Activated T-helper 9 cell treated with anti-CD3 and anti-CD28 coated beads, Interleukin-2, amount 50 U/mL, for 16 hours (primary cell): ENCODE measurements at regions not wholly inside any gene's neighbourhood (a gene's known extent, or its start where the extent isn't known, plus 50 kb on each side); places are given as distances from the start of the nearest gene placed in this dataset.

Source experiments
- DNase-seq: peaks from one replicate; pipeline ENCODE4 v3.0.0-alpha.2; 2020; ENCODE audit warnings: low read depth

DNA sequence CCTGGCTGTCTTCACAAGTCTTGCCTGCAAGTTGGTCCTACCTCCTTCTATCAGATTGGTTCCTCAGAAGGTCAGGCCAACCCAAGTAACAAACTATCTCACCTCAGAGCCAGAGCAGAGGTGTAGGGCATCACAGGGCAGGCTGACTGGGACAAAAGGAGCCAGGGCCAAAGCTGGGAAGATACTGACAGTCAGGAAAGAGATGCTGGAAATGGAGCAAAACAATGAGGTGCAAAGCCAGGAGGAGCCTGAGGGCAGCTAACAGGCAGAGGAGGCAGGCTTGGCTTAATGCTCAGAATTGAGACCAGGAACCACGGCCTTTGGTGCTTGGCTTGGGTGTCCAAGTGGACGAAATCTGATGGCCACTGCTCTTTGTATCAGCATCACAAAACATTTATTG lies 68.4 kb upstream of the PNMA1 start:
- no peak for DNase-seq

- DNase-seq, result no peak
Measured at GRCh38 chr14:73780896-73781295, 66.7 kb upstream of the PNMA1 start.

DNA sequence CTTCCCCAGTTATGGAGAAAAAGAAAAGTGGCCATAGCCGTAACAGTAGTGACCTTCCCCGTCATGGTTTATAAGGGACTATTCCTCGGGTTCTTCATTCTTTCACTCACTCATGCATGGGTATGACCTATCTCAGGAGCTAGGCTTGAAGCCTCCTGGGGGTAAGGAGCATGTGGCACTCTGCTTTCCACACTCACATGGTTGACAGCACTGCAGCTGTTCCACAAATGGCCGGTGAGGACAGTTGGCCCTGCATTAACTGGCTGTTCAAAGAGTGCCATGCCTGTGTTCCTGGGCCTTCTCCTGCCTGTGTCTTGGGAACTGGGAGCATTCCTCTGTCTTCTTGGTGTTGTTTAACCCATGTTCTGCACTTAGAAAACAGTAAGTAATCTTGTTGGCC lies 66.2 kb upstream of the PNMA1 start:
- DNase-seq, result no peak

DNA sequence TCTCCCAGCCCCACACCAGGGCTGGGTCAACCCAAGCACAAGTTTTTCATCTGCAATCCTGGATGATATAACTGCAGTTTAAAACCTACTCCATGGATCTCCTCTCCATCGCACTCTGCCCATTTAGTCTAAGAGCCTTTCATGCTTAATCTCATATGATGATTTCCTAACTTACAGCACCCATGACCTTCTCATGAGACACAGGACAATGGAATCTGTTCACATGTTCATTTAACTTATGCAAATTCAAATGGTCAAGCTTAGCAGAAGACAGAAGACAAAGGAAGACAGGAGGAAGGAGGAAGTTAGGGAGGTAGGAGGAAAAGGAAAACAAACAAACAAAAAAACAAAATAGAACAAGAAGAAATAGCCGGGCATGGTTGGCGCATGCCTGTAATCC lies 64.6 kb upstream of the PNMA1 start:
- DNase-seq, result no peak

DNA sequence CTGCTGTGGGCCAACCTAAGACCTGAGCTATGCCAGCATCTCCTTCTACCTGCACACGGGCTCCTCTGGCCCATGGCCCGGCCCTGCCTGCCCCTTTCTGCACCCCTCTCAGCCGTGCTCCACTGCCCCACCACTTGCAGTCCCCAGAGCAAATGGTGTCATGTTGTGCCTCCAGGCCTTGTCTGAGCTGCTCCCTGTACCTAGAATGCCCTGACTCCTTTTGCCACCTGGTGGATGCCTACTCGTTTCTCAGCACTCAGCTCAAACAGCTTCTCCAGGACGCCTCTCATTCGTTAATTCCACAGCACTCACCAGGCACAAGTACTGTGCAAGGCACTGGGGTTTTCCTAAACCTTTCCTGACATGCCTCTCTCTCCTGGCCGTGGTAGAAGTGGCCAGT lies 63.2 kb upstream of the PNMA1 start:
- no peak for DNase-seq

- DNase-seq, result no peak
Measured at GRCh38 chr14:73776194-73776537, 62.0 kb upstream of the PNMA1 start.

- DNase-seq, result no peak
Measured at GRCh38 chr14:73775339-73776193, 61.4 kb upstream of the PNMA1 start.

DNA sequence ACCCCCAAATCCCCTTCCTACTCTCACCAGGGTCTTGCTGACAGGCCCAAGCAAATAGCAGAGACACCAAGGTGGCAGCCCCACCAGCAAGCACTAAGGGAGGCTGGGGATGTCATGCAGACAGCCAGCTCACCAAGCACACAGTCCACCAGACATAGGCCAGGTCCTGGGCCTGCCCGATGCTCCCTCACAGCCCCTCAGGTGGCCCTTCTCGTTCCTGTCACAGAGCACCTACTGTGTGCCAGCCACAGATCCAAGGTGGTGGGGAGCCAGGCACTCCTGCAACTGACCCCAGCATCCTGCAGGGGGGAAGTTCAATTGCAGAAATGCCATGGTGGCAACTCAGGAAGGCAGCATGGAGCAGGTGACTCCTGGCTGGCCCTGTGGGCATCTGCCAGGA lies 60.5 kb upstream of the PNMA1 start:
- DNase-seq, result no peak

DNA sequence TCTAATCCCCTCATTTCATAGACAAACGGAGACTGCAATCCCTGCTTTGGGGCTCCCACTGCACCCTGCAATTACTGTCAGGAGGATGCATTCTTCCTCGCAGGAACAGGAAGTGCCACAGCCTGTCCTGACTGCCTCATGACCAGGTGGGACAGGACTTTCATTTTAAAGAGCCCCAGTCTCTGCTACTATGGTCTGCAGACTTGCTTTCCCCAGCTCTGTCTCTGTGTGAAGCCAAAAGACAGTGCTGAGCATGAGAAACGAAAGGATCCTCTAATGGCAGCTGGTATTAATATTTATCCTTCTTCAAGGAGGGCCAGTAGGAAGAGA lies 60.0 kb upstream of the PNMA1 start:
- no peak for DNase-seq

GRCh38 chr14:73773441-73774240 lies 59.5 kb upstream of the PNMA1 start:
- no peak for DNase-seq

- DNase-seq, result peak; percentile 51
Measured at GRCh38 chr14:73771848-73772638, 57.9 kb upstream of the PNMA1 start.

GRCh38 chr14:73770977-73771847 lies 57.0 kb upstream of the PNMA1 start:
- DNase-seq, result no peak

GRCh38 chr14:73768107-73768506 lies 53.9 kb upstream of the PNMA1 start:
- DNase-seq, result no peak

DNA sequence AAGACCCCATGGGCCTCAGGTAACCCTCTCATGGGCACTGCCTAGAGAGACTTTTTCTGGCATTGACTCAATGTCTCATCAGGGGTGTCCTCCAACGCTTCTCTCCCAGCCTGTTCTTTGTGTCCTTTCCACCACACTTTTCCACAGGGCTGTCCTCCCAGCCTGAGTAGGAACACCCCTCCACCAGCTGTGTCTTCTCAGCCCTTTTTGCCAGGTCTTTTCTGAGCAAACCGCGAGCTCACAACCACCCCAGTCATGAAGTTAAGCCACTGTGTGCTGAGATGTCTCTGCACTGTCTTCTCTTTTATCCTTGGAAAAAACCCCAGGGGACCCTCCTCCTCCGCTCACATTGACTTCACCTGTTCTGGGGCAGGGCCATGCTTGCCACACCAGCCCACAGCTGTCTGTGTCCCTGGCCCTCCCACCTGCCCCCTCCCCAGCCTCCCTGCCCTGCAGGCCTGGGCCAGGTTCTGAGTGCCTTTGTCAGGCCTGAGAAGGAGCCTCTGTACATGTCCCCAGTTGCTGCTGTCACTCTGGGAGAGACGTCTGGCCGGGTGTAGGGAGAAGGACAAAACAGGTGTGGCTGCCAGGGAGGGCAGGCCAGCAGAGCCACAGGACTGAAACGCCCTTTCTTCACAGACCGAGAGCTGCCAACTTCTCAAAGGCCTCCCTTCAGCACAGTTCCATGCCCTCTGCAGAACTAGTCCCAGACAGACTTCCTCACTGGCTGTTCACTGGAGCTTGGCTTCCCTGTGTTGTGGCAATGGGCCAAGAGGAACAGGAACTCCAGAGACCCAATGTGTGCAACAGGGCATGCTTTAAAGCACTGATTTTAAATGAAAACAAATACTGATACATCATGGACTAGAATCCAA lies 50.5 kb upstream of the PNMA1 start:
- no peak for DNase-seq
